Transverse colon (tissue), 4 donors: ENCODE measurements at regions not wholly inside any gene's neighbourhood (a gene's known extent, or its start where the extent isn't known, plus 50 kb on each side); places are given as distances from the start of the nearest gene placed in this dataset.

Source experiments
- DNase-seq: peaks from one replicate; pipeline ENCODE4 v3.0.0-alpha.2; 2019
- H3K27ac ChIP-seq, 4 donors: fragments of 200-600 bp; sonication (generic); 2 replicates each; pipeline ENCODE4 v1.5.1; 2016 to 2018; ENCODE audit warnings: inconsistent platforms in 4 of 4
- H3K27me3 ChIP-seq: fragments of 200-600 bp; sonication (generic); 2 replicates; pipeline ENCODE4 v1.5.1; 2017; ENCODE audit warnings: inconsistent platforms
- H3K36me3 ChIP-seq, 4 donors: fragments of 200-600 bp; sonication (generic); 2 replicates each; pipeline ENCODE4 v1.5.1; 2017 to 2019; ENCODE audit warnings: inconsistent platforms in 4 of 4
- H3K4me1 ChIP-seq, 4 donors: fragments of 200-600 bp; sonication (generic); 2 replicates each; pipeline ENCODE4 v1.5.1; 2017 to 2020; ENCODE audit warnings: inconsistent platforms in 4 of 4
- H3K4me3 ChIP-seq, 4 donors: fragments of 200-600 bp; sonication (generic); 1 replicate in 1 of 4; 2 replicates in 3 of 4; pipeline versions ENCODE4 v1.5.1 to v1.6.1; 2017 to 2019; ENCODE audit warnings: inconsistent platforms in 4 of 4
- H3K9me3 ChIP-seq, 2 donors: fragments of 200-600 bp; sonication (generic); 2 replicates each; pipeline ENCODE4 v1.5.1; 2017 to 2019; ENCODE audit warnings: inconsistent platforms in 2 of 2
- CTCF ChIP-seq, 5 experiments: fragments of 200-600 bp in 3 of 5; fragments of 450-650 bp in 2 of 5; sonication (generic) in 3 of 5; IDR thresholded peaks; 1 replicate in 2 of 5; 2 replicates in 3 of 5; pipeline ENCODE4 v1.5.1; 2016 to 2017; ENCODE audit warnings: antibody characterized with exemption in 5 of 5, inconsistent platforms in 3 of 5, mild to moderate bottlenecking in 2 of 5, moderate library complexity in 1 of 5
- EP300 ChIP-seq: sonication (generic); formaldehyde crosslinking; IDR thresholded peaks from one replicate; pipeline ENCODE4 v1.6.1; 2017; ENCODE audit warnings: antibody characterized with exemption, low read depth
- POLR2A ChIP-seq: fragments of 450-650 bp; IDR thresholded peaks from one replicate; pipeline ENCODE4 v1.6.1; 2016; ENCODE audit warnings: antibody characterized with exemption, mild to moderate bottlenecking, moderate library complexity
- POLR2AphosphoS5 ChIP-seq, 3 donors: sonication (generic); formaldehyde crosslinking; IDR thresholded peaks; one replicate each; pipeline ENCODE4 v1.6.1; 2016; ENCODE audit warnings: antibody characterized with exemption in 3 of 3
- WGBS, 2 donors: methylation state at CpG; one replicate each; pipeline ENCODE4 v1.1.5; 2018; ENCODE audit warnings: low coverage in 1 of 2; 5-methylcytosine and 5-hydroxymethylcytosine counted together
- in situ Hi-C, 4 donors: fragments of 200-750 bp; cut with MboI; loops; one replicate each; pipeline versions ENCODE4 v1.15.0 to v1.15.1; 2017; ENCODE audit warnings: low sequenced_read_pairs in 3 of 4, low pct_ligation_motif_present in 1 of 4, low pct_unique_long_range_greater_than_20kb in 1 of 4
- intact Hi-C: fragments of 100-400 bp; cut with DNase I; formaldehyde crosslinking; loops from one replicate; pipeline ENCODE4 v1.15.1; 2023; ENCODE audit warnings: low total_unique reads

GRCh38 chr12:60197589-60197988, 601.8 kb downstream of the SLC16A7 start:
- no peaks in the 10 kb centered on the region for H3K27me3 ChIP-seq
- no peaks in the 10 kb centered on the region for H3K9me3 ChIP-seq
- no peak overlapping the region for H3K4me3 ChIP-seq
- no peaks in the 10 kb centered on the region for H3K36me3 ChIP-seq
- in situ Hi-C loops (no loop called here), intact Hi-C loops (no loop called here)
- TF ChIP-seq POLR2AphosphoS5 (IDR thresholded peaks at IDR 0.05): no peak
- WGBS, 2 donors: 62 to 64% methylated on average over 2 of the region's 2 CpGs
- DNase-seq: no peak
- no peak overlapping the region for H3K27ac ChIP-seq
- no peaks in the 10 kb centered on the region for H3K4me1 ChIP-seq

GRCh38 chr12:60201891-60202290, 606.1 kb downstream of the SLC16A7 start:
- intact Hi-C loops (no loop called here), in situ Hi-C loops (no loop called here)
- Histone ChIP-seq H3K27me3 (no peaks in the 10 kb centered on the region), H3K27ac (no peak overlapping the region), H3K9me3 (no peaks in the 10 kb centered on the region), H3K4me1 (no peaks in the 10 kb centered on the region), H3K36me3 (no peaks in the 10 kb centered on the region), H3K4me3 (no peak overlapping the region)
- no peak for DNase-seq
- 56 to 61% methylated on average over 4 of the region's 4 CpGs for WGBS, 2 donors
- TF ChIP-seq POLR2AphosphoS5 (IDR thresholded peaks at IDR 0.05): no peak
- TF ChIP-seq EP300: no peak
- TF ChIP-seq CTCF (IDR thresholded peaks at IDR 0.05): no peak
- TF ChIP-seq POLR2A: no peak

GRCh38 chr12:60205500-60205899, 609.7 kb downstream of the SLC16A7 start:
- in situ Hi-C loops (no loop called here), intact Hi-C loops (no loop called here)
- H3K4me1 ChIP-seq: no peaks in the 10 kb centered on the region
- no peak overlapping the region for H3K4me3 ChIP-seq
- TF ChIP-seq POLR2AphosphoS5 (IDR thresholded peaks at IDR 0.05): no peak
- TF ChIP-seq EP300: no peak
- TF ChIP-seq CTCF (IDR thresholded peaks at IDR 0.05): no peak
- DNase-seq: no peak
- H3K36me3 ChIP-seq: no peaks in the 10 kb centered on the region
- no peaks in the 10 kb centered on the region for H3K27me3 ChIP-seq
- H3K9me3 ChIP-seq: no peaks in the 10 kb centered on the region
- 64 to 85% methylated on average over 1 of the region's 1 CpG for WGBS, 2 donors
- H3K27ac ChIP-seq: no peak overlapping the region

- no peak overlapping the region for H3K4me3 ChIP-seq
- no peaks in the 10 kb centered on the region for H3K27me3 ChIP-seq
- H3K36me3 ChIP-seq: no peaks in the 10 kb centered on the region
- no peaks in the 10 kb centered on the region for H3K9me3 ChIP-seq
- in situ Hi-C loops: no loop called here
- no peak overlapping the region for H3K27ac ChIP-seq
- intact Hi-C loops: no loop called here
- TF ChIP-seq EP300 (no peak), CTCF (IDR thresholded peaks at IDR 0.05) (no peak), POLR2A (no peak), POLR2AphosphoS5 (IDR thresholded peaks at IDR 0.05) (no peak)
- H3K4me1 ChIP-seq: no peaks in the 10 kb centered on the region
- DNase-seq: no peak
These were observed 613.7 kb downstream of the SLC16A7 start for GRCh38 chr12:60209521-60209920.

GRCh38 chr12:60209933-60210332, 614.1 kb downstream of the SLC16A7 start:
- Histone ChIP-seq H3K27me3 (no peaks in the 10 kb centered on the region), H3K36me3 (no peaks in the 10 kb centered on the region), H3K27ac (no peak overlapping the region), H3K9me3 (no peaks in the 10 kb centered on the region), H3K4me1 (no peaks in the 10 kb centered on the region), H3K4me3 (no peak overlapping the region)
- WGBS, 2 donors: 64 to 67% methylated on average over 4 of the region's 4 CpGs
- DNase-seq: no peak
- TF ChIP-seq EP300: no peak
- TF ChIP-seq POLR2AphosphoS5 (IDR thresholded peaks at IDR 0.05): no peak
- TF ChIP-seq CTCF (IDR thresholded peaks at IDR 0.05): no peak
- no peak for TF ChIP-seq POLR2A
- intact Hi-C loops (no loop called here), in situ Hi-C loops (no loop called here)
